A673 (cell line): ENCODE measurements at regions not wholly inside any gene's neighbourhood (a gene's known extent, or its start where the extent isn't known, plus 50 kb on each side); places are given as distances from the start of the nearest gene placed in this dataset.

Experiments
- EZH2 ChIP-seq: fragments of 200-600 bp; sonication (generic); IDR thresholded peaks from 2 replicates; pipeline ENCODE4 v1.6.1; 2017; ENCODE audit warnings: borderline replicate concordance, low read depth, mild to moderate bottlenecking, mixed read lengths, antibody characterized with exemption, low read length; ENCODE audit not compliant: poor library complexity, severe bottlenecking
- TF ChIP-seq, protein P1 (sequence below): fragments of 300-800, 200-600 bp; sonication (generic); conservative IDR thresholded peaks from 2 replicates; pipeline ENCODE4 v1.5.1; 2017; ENCODE audit warnings: low read depth, mild to moderate bottlenecking, antibody characterized with exemption, low read length, moderate library complexity, mixed read lengths

DNA sequence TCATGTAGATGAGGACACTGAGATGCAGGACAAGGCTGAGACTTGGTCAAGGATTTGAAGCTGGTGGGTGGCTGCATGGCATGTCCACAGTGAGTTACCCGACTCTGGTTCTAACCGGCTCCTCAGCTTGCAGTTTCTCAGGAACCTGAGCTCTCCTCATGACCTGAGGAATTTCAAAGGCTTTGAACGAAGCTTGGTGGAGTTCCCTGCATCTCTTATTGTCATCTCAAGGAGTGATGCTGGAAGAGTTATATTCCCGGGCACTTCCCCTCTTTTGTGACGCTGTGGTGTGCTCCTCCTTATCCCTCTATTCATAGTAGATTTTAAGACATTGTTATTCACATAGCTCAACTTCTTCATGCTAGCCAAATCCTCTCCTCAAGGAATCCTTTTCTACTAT, 500.1 kb upstream of the HTR2A start:
- TF ChIP-seq, protein P1, sequence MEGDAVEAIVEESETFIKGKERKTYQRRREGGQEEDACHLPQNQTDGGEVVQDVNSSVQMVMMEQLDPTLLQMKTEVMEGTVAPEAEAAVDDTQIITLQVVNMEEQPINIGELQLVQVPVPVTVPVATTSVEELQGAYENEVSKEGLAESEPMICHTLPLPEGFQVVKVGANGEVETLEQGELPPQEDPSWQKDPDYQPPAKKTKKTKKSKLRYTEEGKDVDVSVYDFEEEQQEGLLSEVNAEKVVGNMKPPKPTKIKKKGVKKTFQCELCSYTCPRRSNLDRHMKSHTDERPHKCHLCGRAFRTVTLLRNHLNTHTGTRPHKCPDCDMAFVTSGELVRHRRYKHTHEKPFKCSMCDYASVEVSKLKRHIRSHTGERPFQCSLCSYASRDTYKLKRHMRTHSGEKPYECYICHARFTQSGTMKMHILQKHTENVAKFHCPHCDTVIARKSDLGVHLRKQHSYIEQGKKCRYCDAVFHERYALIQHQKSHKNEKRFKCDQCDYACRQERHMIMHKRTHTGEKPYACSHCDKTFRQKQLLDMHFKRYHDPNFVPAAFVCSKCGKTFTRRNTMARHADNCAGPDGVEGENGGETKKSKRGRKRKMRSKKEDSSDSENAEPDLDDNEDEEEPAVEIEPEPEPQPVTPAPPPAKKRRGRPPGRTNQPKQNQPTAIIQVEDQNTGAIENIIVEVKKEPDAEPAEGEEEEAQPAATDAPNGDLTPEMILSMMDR, result no peak
- no peak for TF ChIP-seq EZH2
